Suprapubic skin (tissue), 4 donors: ENCODE measurements at regions not wholly inside any gene's neighbourhood (a gene's known extent, or its start where the extent isn't known, plus 50 kb on each side); places are given as distances from the start of the nearest gene placed in this dataset.

ENCODE experiments used
- EP300 ChIP-seq: sonication (generic); formaldehyde crosslinking; IDR thresholded peaks from one replicate; pipeline ENCODE4 v1.6.1; 2017; ENCODE audit warnings: antibody characterized with exemption
- POLR2A ChIP-seq, 2 donors: fragments of 450-650 bp; IDR thresholded peaks; one replicate each; pipeline ENCODE4 v1.6.1; 2017; ENCODE audit warnings: antibody characterized with exemption in 2 of 2, mild to moderate bottlenecking in 2 of 2, moderate library complexity in 2 of 2
- POLR2AphosphoS5 ChIP-seq, 3 donors: sonication (generic); formaldehyde crosslinking; IDR thresholded peaks; one replicate each; pipeline ENCODE4 v1.6.1; 2017; ENCODE audit warnings: antibody characterized with exemption in 3 of 3
- TF ChIP-seq, protein P1 (sequence below), 2 donors: fragments of 200-600 bp in 1 of 2; fragments of 450-650 bp in 1 of 2; sonication (generic) in 1 of 2; IDR thresholded peaks; one replicate each; pipeline ENCODE4 v1.5.1; 2016 to 2019; ENCODE audit warnings: antibody characterized with exemption in 2 of 2, mild to moderate bottlenecking in 1 of 2, moderate library complexity in 1 of 2

DNA sequence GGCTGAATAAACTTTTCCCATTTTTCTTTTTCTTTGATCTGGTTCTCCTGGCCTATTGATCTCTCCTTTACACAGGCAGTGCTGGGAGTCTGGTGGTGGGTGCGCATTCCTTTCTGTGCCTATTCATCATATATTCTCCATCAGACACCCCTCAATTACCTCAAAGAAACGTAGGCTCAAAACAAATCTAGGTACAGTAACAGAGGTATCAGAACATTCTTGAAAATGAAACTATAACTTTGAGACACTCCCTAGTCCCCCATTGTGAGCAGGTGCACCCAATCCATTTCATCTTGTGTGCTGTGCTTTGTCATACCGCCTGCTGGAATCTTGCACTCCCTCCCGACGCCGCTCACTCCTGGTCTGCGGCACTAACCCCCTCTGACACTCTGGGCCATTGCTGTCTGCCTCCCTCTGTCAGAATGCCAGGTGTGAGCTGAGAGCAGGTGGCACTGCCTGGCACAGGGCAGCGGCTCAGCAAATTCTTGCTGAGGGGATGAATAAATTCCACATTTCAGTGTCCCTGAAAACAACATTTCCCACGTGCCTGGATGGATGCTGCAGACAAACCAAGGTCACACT lies 303.4 kb upstream of the EXOC2 start:
- TF ChIP-seq POLR2AphosphoS5 (IDR thresholded peaks at IDR 0.05), result no peak
- TF ChIP-seq, protein P1, sequence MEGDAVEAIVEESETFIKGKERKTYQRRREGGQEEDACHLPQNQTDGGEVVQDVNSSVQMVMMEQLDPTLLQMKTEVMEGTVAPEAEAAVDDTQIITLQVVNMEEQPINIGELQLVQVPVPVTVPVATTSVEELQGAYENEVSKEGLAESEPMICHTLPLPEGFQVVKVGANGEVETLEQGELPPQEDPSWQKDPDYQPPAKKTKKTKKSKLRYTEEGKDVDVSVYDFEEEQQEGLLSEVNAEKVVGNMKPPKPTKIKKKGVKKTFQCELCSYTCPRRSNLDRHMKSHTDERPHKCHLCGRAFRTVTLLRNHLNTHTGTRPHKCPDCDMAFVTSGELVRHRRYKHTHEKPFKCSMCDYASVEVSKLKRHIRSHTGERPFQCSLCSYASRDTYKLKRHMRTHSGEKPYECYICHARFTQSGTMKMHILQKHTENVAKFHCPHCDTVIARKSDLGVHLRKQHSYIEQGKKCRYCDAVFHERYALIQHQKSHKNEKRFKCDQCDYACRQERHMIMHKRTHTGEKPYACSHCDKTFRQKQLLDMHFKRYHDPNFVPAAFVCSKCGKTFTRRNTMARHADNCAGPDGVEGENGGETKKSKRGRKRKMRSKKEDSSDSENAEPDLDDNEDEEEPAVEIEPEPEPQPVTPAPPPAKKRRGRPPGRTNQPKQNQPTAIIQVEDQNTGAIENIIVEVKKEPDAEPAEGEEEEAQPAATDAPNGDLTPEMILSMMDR (IDR thresholded peaks at IDR 0.05), result no peak
- TF ChIP-seq POLR2A (IDR thresholded peaks at IDR 0.05), result no peak
- no peak for TF ChIP-seq EP300
